ENCODE measurements at regions not wholly inside any gene's neighbourhood (a gene's known extent, or its start where the extent isn't known, plus 50 kb on each side); places are given as distances from the start of the nearest gene placed in this dataset.
A peak's percentile ranks its signal among the peaks of the same experiment; 100 is the strongest.

- TF ChIP-seq FOXK2 (conservative IDR thresholded peaks at IDR 0.05 in 1 of 2, IDR thresholded peaks at IDR 0.05 in 1 of 2; ENCODE audit: low read depth in 2 of 2) = peak in 1 of 2 experiments; percentile 32; a peak in 2 of 4 replicates
These were observed 75.0 kb downstream of the JRKL start (continued) for GRCh38 chr11:96464700-96465307.

- no peaks in the 10 kb centered on the region for H3K36me3 ChIP-seq (ENCODE audit: control insufficient read depth, insufficient read depth, low read length)
- in situ Hi-C loops (cut with MboI) = loop anchor here (10.0 to 25.0 kb wide), 2 partner anchors 669 to 822 kb away; no protein-coding TSS in a partner anchor
- H3K4me1 ChIP-seq (replicated peaks in 1 of 2; ENCODE audit: control insufficient read depth in 2 of 2, insufficient read depth in 2 of 2, low read length in 2 of 2) = peaks cover 0 to 3% of the 10 kb centered on the region in 2 experiments; a peak in 1 of 5 replicates
- intact Hi-C loops (cut with micrococcal nuclease) = loop anchor here (5.0 to 10.0 kb wide), 2 partner anchors 52 to 459 kb away; no protein-coding TSS in a partner anchor
- H3K4me2 ChIP-seq (ENCODE audit: insufficient read depth, low read length) = no peak overlapping the region
- ChIA-PET POLR2A (interaction anchor here (0.6 kb wide), 1 partner anchor 514 kb away, joined by 3 read pairs; no protein-coding TSS in a partner anchor), CTCF (ENCODE audit: low intra/inter-chr PET ratio) (interaction anchor here (1.2 kb wide), 1 partner anchor 675 kb away, joined by 6 read pairs; no protein-coding TSS in a partner anchor)
- H3K79me2 ChIP-seq (ENCODE audit: control insufficient read depth, insufficient read depth, low read length) = no peaks in the 10 kb centered on the region
- TF ChIP-seq ZNF592 (IDR thresholded peaks at IDR 0.05) = peak; percentile 55; the same call in 1 of the 2 replicates
- no peak for TF ChIP-seq MAZ (CRISPR knock-in tag; conservative IDR thresholded peaks at IDR 0.05 in 1 of 2, IDR thresholded peaks at IDR 0.05 in 1 of 2)
- no TSS peak for BruUV-seq (replicated peaks)
- no peaks in the 10 kb centered on the region for H3K9me1 ChIP-seq (ENCODE audit: control insufficient read depth, insufficient read depth, low read length)
- no peak overlapping the region for H3K27ac ChIP-seq (ENCODE audit: extremely low read depth, low read depth, low read length)
- H3K9ac ChIP-seq (ENCODE audit: insufficient read depth in 1 of 2, low read depth in 2 of 2, low read length in 2 of 2) = no peak overlapping the region
- no peak overlapping the region for H3K4me3 ChIP-seq
- ATAC-seq (no peak), FAIRE-seq (no peak), DNase-seq (ENCODE audit: extremely low read depth in 1 of 4, low spot score in 3 of 4) (no peak)
- no peak overlapping the region for H2AFZ ChIP-seq (ENCODE audit: low read depth, low read length)
- WGBS (ENCODE audit: insufficient coverage, low coverage, missing lambda C conversion rate) = 25% methylated on average over 3 of the region's 3 CpGs
- no peaks in the 10 kb centered on the region for H4K20me1 ChIP-seq (replicated peaks; ENCODE audit: control insufficient read depth, insufficient read depth, low read length)
- no peaks in the 10 kb centered on the region for H3K9me3 ChIP-seq (replicated peaks; ENCODE audit: control insufficient read depth, insufficient read depth, low read depth, low read length)
- no peaks in the 10 kb centered on the region for H3K27me3 ChIP-seq (ENCODE audit: control insufficient read depth in 2 of 2, insufficient read depth in 2 of 2, low read length in 2 of 2)
These were observed 75.7 kb downstream of the JRKL start for GRCh38 chr11:96465512-96465911.

Data from K562 (cell line).